Central memory CD8-positive, alpha-beta T cell (primary cell): ENCODE measurements at regions not wholly inside any gene's neighbourhood (a gene's known extent, or its start where the extent isn't known, plus 50 kb on each side); places are given as distances from the start of the nearest gene placed in this dataset.
"Not testable (repeated sequence)": the region's sequence is repeated elsewhere in the genome, so short reads cannot be mapped to it uniquely, and the experiment has no call there.

Source experiments
- ATAC-seq: fragments of 150-1000 bp; cut with Tn5 transposase; replicated peaks from 2 replicates; pipeline ENCODE4 v1.10.0; 2022; ENCODE audit warnings: mild to moderate bottlenecking, moderate FRiP score, moderate number of reproducible peaks; ENCODE audit not compliant: poor library complexity, severe bottlenecking; ENCODE audit errors: extremely low read depth
- DNase-seq, 2 donors: peaks; one replicate each; pipeline ENCODE4 v3.0.0; 2021; ENCODE audit warnings: low spot score in 2 of 2
- H3K27ac Mint-ChIP-seq: one replicate; pipeline ENCODE4 v1.8.0; 2022; ENCODE audit warnings: low read depth, mild to moderate bottlenecking, moderate library complexity, mixed read lengths
- H3K27me3 Mint-ChIP-seq: one replicate; pipeline ENCODE4 v1.8.0; 2022; ENCODE audit warnings: mixed read lengths
- H3K36me3 Mint-ChIP-seq: one replicate; pipeline ENCODE4 v1.8.0; 2022; ENCODE audit warnings: mild to moderate bottlenecking, moderate library complexity, mixed read lengths; ENCODE audit not compliant: insufficient read depth
- H3K4me1 Mint-ChIP-seq: one replicate; pipeline ENCODE4 v1.8.0; 2022; ENCODE audit warnings: mixed read lengths
- H3K4me3 Mint-ChIP-seq: one replicate; pipeline ENCODE4 v1.8.0; 2022; ENCODE audit warnings: mild to moderate bottlenecking, moderate library complexity, mixed read lengths
- H3K9me3 Mint-ChIP-seq: one replicate; pipeline ENCODE4 v1.8.0; 2022; ENCODE audit warnings: mixed read lengths

- Mint-ChIP-seq H3K4me3 (no peak overlapping the region), H3K27me3 (peaks cover 44% of the 10 kb centered on the region), H3K36me3 (no peaks in the 10 kb centered on the region), H3K9me3 (no peaks in the 10 kb centered on the region), H3K4me1 (no peaks in the 10 kb centered on the region), H3K27ac (no peak overlapping the region)
- DNase-seq (no peak), ATAC-seq (no peak)
Observed at GRCh38 chr6:125564941-125565340, 184.5 kb upstream of the HEY2 start.

GRCh38 chr6:125567407-125567806 is 182.0 kb upstream of the HEY2 start:
- DNase-seq (no peak), ATAC-seq (no peak)
- H3K4me1 Mint-ChIP-seq, result no peaks in the 10 kb centered on the region
- no peak overlapping the region for H3K27ac Mint-ChIP-seq
- no peaks in the 10 kb centered on the region for H3K9me3 Mint-ChIP-seq
- no peaks in the 10 kb centered on the region for H3K36me3 Mint-ChIP-seq
- no peak overlapping the region for H3K4me3 Mint-ChIP-seq
- H3K27me3 Mint-ChIP-seq, result peaks cover 56% of the 10 kb centered on the region

- H3K4me1 Mint-ChIP-seq, result no peaks in the 10 kb centered on the region
- no peaks in the 10 kb centered on the region for H3K9me3 Mint-ChIP-seq
- peaks cover 51% of the 10 kb centered on the region for H3K27me3 Mint-ChIP-seq
- no peak overlapping the region for H3K4me3 Mint-ChIP-seq
- ATAC-seq (no peak), DNase-seq (no peak)
- no peaks in the 10 kb centered on the region for H3K36me3 Mint-ChIP-seq
- no peak overlapping the region for H3K27ac Mint-ChIP-seq
Observed at GRCh38 chr6:125568609-125569008, 180.8 kb upstream of the HEY2 start.

- H3K4me3 Mint-ChIP-seq, result no peak overlapping the region
- H3K4me1 Mint-ChIP-seq, result no peaks in the 10 kb centered on the region
- no peak overlapping the region for H3K27ac Mint-ChIP-seq
- DNase-seq (no peak), ATAC-seq (no peak)
- no peaks in the 10 kb centered on the region for H3K9me3 Mint-ChIP-seq
- no peaks in the 10 kb centered on the region for H3K36me3 Mint-ChIP-seq
- peaks cover 44% of the 10 kb centered on the region for H3K27me3 Mint-ChIP-seq
Observed at GRCh38 chr6:125570526-125570925, 178.9 kb upstream of the HEY2 start.

GRCh38 chr6:125571207-125571755 is 178.2 kb upstream of the HEY2 start:
- Mint-ChIP-seq H3K4me1 (no peaks in the 10 kb centered on the region), H3K9me3 (no peaks in the 10 kb centered on the region), H3K36me3 (no peaks in the 10 kb centered on the region), H3K27me3 (peaks cover 48% of the 10 kb centered on the region), H3K27ac (no peak overlapping the region), H3K4me3 (no peak overlapping the region)
- no peak for DNase-seq
- no peak for ATAC-seq

GRCh38 chr6:125574604-125575003 is 174.8 kb upstream of the HEY2 start:
- Mint-ChIP-seq H3K4me1 (no peaks in the 10 kb centered on the region), H3K9me3 (no peaks in the 10 kb centered on the region), H3K4me3 (no peak overlapping the region), H3K27me3 (peaks cover 49% of the 10 kb centered on the region), H3K36me3 (no peaks in the 10 kb centered on the region), H3K27ac (no peak overlapping the region)
- ATAC-seq (no peak), DNase-seq (no peak)

- DNase-seq (no peak), ATAC-seq (no peak)
- H3K9me3 Mint-ChIP-seq, result no peaks in the 10 kb centered on the region
- no peak overlapping the region for H3K4me3 Mint-ChIP-seq
- H3K27me3 Mint-ChIP-seq, result peaks cover 37% of the 10 kb centered on the region
- H3K27ac Mint-ChIP-seq, result no peak overlapping the region
- H3K36me3 Mint-ChIP-seq, result no peaks in the 10 kb centered on the region
- H3K4me1 Mint-ChIP-seq, result no peaks in the 10 kb centered on the region
Observed at GRCh38 chr6:125577124-125577662, 172.2 kb upstream of the HEY2 start.

GRCh38 chr6:125584468-125584939 is 164.9 kb upstream of the HEY2 start:
- H3K27me3 Mint-ChIP-seq, result peaks cover 22% of the 10 kb centered on the region
- no peak for ATAC-seq
- H3K36me3 Mint-ChIP-seq, result no peaks in the 10 kb centered on the region
- H3K9me3 Mint-ChIP-seq, result no peaks in the 10 kb centered on the region
- H3K4me3 Mint-ChIP-seq, result no peak overlapping the region
- H3K4me1 Mint-ChIP-seq, result no peaks in the 10 kb centered on the region
- no peak overlapping the region for H3K27ac Mint-ChIP-seq
- DNase-seq, result no peak

GRCh38 chr6:125585470-125585869 is 164.0 kb upstream of the HEY2 start:
- H3K27me3 Mint-ChIP-seq, result peaks cover 25% of the 10 kb centered on the region
- H3K9me3 Mint-ChIP-seq, result no peaks in the 10 kb centered on the region
- no peaks in the 10 kb centered on the region for H3K36me3 Mint-ChIP-seq
- no peaks in the 10 kb centered on the region for H3K4me1 Mint-ChIP-seq
- H3K4me3 Mint-ChIP-seq, result no peak overlapping the region
- no peak overlapping the region for H3K27ac Mint-ChIP-seq
- ATAC-seq (no peak), DNase-seq (no peak)

GRCh38 chr6:125586074-125586473 is 163.4 kb upstream of the HEY2 start:
- no peak overlapping the region for H3K4me3 Mint-ChIP-seq
- no peak overlapping the region for H3K27ac Mint-ChIP-seq
- no peaks in the 10 kb centered on the region for H3K4me1 Mint-ChIP-seq
- DNase-seq (no peak), ATAC-seq (no peak)
- H3K27me3 Mint-ChIP-seq, result peaks cover 25% of the 10 kb centered on the region
- no peaks in the 10 kb centered on the region for H3K9me3 Mint-ChIP-seq
- H3K36me3 Mint-ChIP-seq, result no peaks in the 10 kb centered on the region

- Mint-ChIP-seq H3K27me3 (peaks cover 25% of the 10 kb centered on the region), H3K9me3 (no peaks in the 10 kb centered on the region), H3K27ac (no peak overlapping the region), H3K4me3 (no peak overlapping the region), H3K4me1 (no peaks in the 10 kb centered on the region), H3K36me3 (no peaks in the 10 kb centered on the region)
- ATAC-seq (no peak), DNase-seq (no peak)
Observed at GRCh38 chr6:125586605-125587004, 162.8 kb upstream of the HEY2 start.

GRCh38 chr6:125587666-125588632 is 161.5 kb upstream of the HEY2 start:
- Mint-ChIP-seq H3K4me1 (no peaks in the 10 kb centered on the region), H3K9me3 (no peaks in the 10 kb centered on the region), H3K27ac (no peak overlapping the region), H3K4me3 (no peak overlapping the region), H3K27me3 (peaks cover 35% of the 10 kb centered on the region), H3K36me3 (no peaks in the 10 kb centered on the region)
- no peak for ATAC-seq
- DNase-seq, result no peak

GRCh38 chr6:125591796-125592195 is 157.6 kb upstream of the HEY2 start:
- not testable (repeated sequence) for ATAC-seq, H3K9me3 Mint-ChIP-seq, H3K27ac Mint-ChIP-seq, DNase-seq, H3K4me1 Mint-ChIP-seq, H3K36me3 Mint-ChIP-seq, H3K4me3 Mint-ChIP-seq
- peaks cover 19% of the 10 kb centered on the region for H3K27me3 Mint-ChIP-seq
